ENCODE measurements at regions not wholly inside any gene's neighbourhood (a gene's known extent, or its start where the extent isn't known, plus 50 kb on each side); places are given as distances from the start of the nearest gene placed in this dataset.

DNA sequence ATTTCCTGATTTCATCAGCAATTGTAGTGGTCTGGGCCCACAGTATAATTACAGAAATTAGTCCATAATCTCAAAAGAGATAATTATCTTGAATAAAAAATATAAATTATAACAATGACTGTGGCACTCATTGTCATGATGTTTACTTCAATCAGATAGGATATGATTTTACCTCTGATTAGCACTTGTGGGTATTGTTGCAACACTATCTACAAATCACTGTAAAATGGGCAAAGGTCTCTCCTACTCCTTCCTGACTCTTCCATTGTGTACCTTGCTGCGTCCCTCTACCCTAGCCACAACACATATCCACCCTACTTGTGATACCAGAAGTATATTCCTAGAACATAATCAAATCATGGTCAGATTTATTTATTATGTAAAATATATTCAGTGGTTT, 200.9 kb upstream of the TRIB2 start:
- TF ChIP-seq CTCF (IDR thresholded peaks at IDR 0.05; ENCODE audit: borderline replicate concordance) = no peak
- intact Hi-C loops (cut with micrococcal nuclease) = no loop called here

DNA sequence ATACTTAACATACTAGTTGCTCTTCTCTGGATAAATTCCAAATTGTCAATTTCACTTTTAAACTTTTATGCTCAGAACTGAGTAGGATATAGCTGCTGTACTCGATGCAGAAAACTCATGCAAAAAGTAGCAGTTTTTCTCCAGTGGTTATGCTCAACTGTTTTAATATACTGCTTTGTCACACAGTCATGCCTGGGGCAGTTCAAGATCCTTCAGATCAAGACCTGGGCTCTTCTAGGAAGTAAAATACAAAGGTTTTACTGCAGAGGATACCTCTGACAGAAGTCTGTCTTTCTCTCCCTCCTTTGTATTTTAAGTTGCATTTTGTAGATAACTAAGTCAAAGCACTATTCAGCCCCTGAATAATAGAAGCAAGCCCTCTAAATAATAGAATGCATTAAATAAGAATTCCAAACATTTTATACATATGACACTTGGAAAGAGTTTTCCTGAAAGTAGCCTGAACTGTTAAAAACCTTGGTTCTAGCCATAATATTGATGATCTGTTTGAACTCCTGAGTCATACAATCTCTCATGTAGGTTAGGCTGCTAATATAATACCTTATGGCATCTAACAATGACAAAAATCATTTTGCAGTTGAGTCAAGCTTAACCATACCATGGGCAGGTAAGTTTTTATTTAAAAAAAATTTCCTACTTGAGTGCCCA, 183.3 kb upstream of the TRIB2 start:
- Histone ChIP-seq H3K4me3 (no peak overlapping the region), H3K27me3 (ENCODE audit: low read depth) (no peaks in the 10 kb centered on the region), H3K9me3 (replicated peaks) (no peaks in the 10 kb centered on the region), H3K36me3 (no peaks in the 10 kb centered on the region), H3K27ac (replicated peaks) (no peak overlapping the region), H3K4me1 (peaks cover 26% of the 10 kb centered on the region)
- intact Hi-C loops (cut with micrococcal nuclease) = no loop called here
- TF ChIP-seq CTCF (IDR thresholded peaks at IDR 0.05; ENCODE audit: borderline replicate concordance) = no peak
- DNase-seq = no peak

More for the DNA sequence above, 200.9 kb upstream of the TRIB2 start:
- H3K27ac ChIP-seq (replicated peaks) = no peak overlapping the region
- H3K9me3 ChIP-seq (replicated peaks) = no peaks in the 10 kb centered on the region
- H3K4me3 ChIP-seq = no peak overlapping the region
- H3K4me1 ChIP-seq = peaks cover 7% of the 10 kb centered on the region
- no peaks in the 10 kb centered on the region for H3K36me3 ChIP-seq
- H3K27me3 ChIP-seq (ENCODE audit: low read depth) = no peaks in the 10 kb centered on the region
- no peak for DNase-seq

DNA sequence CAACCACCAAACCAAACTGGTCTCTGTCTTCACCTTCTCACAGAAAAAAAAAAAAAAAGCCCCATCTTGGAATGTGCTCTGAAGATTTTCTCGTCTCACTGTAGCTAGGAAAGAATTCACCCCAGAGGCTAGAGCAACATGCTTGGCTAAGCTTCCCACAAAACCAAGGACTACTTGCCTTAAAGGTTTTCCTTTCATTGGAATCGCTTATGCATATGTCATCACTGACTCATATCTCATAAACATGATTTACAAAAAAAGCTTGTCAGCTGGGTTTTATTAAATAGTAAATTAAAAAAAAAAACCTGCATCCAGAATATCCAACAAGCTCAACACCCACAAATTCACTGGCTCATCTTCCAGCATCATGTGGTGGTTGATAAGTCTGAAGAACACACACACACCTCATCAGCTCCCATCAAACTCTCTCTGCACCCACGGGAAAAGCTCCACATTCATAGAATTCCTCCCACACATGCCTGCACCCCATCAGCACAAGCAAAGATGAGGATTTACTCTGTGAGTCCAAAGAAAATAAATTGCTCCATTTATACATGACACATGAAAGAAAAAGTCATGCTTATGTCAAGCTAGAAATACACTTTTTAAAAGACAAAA, 182.0 kb upstream of the TRIB2 start:
- DNase-seq = no peak
- intact Hi-C loops (cut with micrococcal nuclease) = no loop called here
- no peaks in the 10 kb centered on the region for H3K27me3 ChIP-seq (ENCODE audit: low read depth)
- peak overlapping the region; percentile 23 for H3K27ac ChIP-seq (replicated peaks)
- peaks cover 37% of the 10 kb centered on the region for H3K4me1 ChIP-seq
- no peaks in the 10 kb centered on the region for H3K9me3 ChIP-seq (replicated peaks)
- H3K4me3 ChIP-seq = no peak overlapping the region
- TF ChIP-seq CTCF (IDR thresholded peaks at IDR 0.05; ENCODE audit: borderline replicate concordance) = no peak
- H3K36me3 ChIP-seq = no peaks in the 10 kb centered on the region

DNA sequence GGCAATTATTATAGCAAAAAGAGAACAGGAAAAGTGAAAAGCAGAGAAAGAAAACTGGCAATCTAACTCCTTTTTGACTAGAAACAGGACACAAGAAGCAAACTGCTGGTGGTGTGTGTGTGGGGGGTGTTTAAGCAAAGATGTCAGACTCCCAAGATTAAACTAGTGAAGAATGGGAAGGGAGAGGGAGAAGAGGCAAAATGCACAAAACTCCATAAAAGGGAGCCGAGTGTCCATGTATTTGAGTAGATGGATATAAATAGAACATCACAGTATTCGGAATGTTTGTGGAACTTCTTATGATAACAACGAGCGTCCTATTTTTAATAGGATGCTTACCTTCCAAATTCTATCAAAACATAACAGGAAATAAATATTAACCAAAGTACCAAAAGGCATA, 179.8 kb upstream of the TRIB2 start:
- Histone ChIP-seq H3K36me3 (no peaks in the 10 kb centered on the region), H3K4me1 (peaks cover 45% of the 10 kb centered on the region), H3K9me3 (replicated peaks) (no peaks in the 10 kb centered on the region), H3K4me3 (no peak overlapping the region), H3K27me3 (ENCODE audit: low read depth) (no peaks in the 10 kb centered on the region), H3K27ac (replicated peaks) (peak overlapping the region; percentile 22)
- TF ChIP-seq CTCF (IDR thresholded peaks at IDR 0.05; ENCODE audit: borderline replicate concordance) = no peak
- DNase-seq = no peak
- intact Hi-C loops (cut with micrococcal nuclease) = no loop called here

- DNase-seq = no peak
- H3K27me3 ChIP-seq (ENCODE audit: low read depth) = no peaks in the 10 kb centered on the region
- peak overlapping the region; percentile 59 for H3K27ac ChIP-seq (replicated peaks)
- no peak overlapping the region for H3K4me3 ChIP-seq
- H3K4me1 ChIP-seq = peaks cover 48% of the 10 kb centered on the region
- no peaks in the 10 kb centered on the region for H3K36me3 ChIP-seq
- intact Hi-C loops (cut with micrococcal nuclease) = no loop called here
- H3K9me3 ChIP-seq (replicated peaks) = no peaks in the 10 kb centered on the region
- TF ChIP-seq CTCF (IDR thresholded peaks at IDR 0.05; ENCODE audit: borderline replicate concordance) = no peak
Observed at GRCh38 chr2:12538138-12538694, 178.5 kb upstream of the TRIB2 start.

All from left ventricle myocardium inferior (tissue), 1 donor.